KG1 (cell line): ENCODE measurements at regions not wholly inside any gene's neighbourhood (a gene's known extent, or its start where the extent isn't known, plus 50 kb on each side); places are given as distances from the start of the nearest gene placed in this dataset.

Source experiments
- DNase-seq: peaks from one replicate; lab custom pipeline; 2025; lab: John Stamatoyannopoulos, UW

- no peak for DNase-seq
These were observed 157.7 kb upstream of the NR3C1 start for GRCh38 chr5:143561219-143561618.

DNA sequence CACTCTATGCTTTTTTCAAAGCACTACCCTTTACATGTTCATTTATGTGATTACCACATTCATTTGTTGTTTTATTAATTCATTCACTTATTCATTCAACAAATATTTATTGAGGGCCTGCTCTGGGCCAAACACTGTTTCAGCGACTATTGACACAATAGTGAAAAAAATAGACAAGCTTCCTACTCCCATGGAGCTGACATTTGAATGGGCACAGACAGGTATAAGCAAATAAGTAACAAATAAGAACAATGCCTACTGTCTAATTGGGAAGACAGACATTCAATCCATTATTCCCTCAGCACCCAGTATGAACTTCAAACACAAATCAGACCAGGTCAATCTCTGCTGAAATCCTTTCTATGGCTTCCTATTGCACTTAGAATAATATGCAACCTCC lies 156.9 kb upstream of the NR3C1 start:
- DNase-seq: no peak

DNA sequence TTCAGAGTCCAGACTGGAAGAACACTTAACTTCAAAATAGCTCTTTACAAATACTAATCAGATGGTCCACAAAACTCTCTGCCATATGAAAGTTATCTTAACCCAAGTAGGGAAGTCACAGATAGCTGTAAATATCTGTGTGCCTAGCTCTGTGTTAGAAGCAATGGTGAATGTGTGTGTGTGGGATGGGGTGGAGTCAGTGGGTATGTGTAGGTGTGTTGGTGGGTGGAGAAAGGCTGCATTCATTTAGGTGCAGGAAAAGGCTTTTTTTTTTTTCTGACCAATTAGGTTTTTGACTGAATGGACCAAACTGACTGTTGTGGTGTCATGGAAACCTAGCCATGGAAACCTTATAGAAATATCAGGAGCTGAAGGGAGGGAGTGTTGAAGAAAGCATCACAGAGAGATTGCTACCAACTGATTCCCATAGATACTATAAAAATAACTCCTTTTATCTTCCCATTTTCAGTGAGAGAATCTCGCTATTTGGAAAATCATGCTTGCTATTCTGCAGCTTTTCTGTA lies 156.2 kb upstream of the NR3C1 start:
- no peak for DNase-seq

- no peak for DNase-seq
These were observed 154.6 kb upstream of the NR3C1 start for GRCh38 chr5:143558048-143558447.

DNA sequence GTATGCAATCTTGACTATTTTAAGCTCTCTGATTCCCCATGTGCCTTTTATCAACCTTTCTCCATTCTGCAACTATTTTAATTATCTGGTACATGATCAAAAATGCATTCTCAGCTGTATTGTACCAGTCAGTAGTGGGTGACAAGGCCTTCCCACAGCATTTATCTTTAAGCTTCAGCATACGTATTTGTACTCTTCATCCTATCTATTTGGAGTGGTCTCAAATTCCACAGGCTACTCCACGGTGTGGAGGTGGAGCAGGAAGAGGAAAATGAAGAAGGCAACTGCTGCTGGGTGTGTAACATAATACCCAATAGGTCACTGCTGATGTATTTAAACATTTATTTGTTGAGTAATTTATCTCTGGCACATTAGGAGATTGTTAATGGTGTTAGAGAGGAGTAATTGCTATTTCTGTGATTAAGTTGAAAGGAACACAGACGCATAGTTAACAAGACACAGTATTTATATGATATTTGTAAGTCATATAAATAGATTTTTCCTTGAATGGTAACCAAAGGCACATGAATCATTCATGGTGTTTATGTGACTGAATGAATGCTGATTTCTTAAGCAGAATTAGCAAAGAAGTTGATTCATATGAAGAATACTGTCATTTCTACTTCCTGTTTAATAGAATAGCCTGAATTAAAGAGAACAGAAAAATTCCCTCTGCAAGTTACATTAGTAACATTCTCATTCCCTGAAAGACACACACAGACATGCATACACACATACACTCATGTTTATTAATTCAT lies 153.8 kb upstream of the NR3C1 start:
- no peak for DNase-seq

- DNase-seq: no peak
These were observed 151.5 kb upstream of the NR3C1 start for GRCh38 chr5:143554918-143555477.

DNA sequence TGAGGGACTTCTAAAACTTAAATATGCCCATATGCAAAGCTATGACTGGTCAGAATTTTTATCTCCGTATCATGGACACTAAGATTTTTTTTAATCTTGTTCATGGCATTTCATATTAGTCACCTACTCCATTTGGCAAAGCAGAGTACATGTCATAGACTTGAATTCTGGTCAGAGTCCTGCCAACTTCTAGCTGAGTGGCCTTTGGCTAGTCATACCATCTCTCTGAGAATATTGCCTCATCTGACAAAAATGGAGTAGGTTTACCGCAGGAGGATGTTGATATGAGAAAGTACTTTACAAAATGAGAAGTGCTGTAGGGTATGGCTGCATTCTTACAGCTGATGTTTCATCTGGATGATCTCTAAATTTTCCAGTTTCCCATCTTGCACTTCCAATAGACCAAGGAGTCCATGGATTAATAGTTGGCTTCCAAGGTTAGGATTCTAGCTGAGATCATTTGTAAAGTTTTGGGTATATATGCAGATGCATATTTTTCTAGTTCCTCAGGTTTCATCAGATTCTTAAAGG lies 150.8 kb upstream of the NR3C1 start:
- DNase-seq: no peak

DNA sequence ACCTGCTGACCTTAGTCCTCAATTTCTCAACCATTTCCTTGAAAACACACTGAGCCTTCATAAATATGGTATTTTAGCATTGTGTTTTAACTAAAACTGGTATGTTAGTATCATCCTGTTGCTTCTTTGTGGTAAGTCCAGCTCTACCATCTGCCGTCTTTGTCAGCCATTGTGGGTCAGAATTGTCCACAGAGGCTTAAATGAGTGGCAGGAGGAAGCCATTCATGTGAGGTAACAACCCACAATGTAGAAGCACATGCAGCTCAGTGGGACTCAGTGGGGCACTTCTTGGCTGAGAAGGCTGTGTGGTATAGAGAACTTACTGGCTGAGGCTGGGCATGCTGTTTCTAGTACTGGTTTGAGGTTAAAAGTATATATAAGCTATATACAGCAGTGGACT lies 149.2 kb upstream of the NR3C1 start:
- DNase-seq: no peak

DNA sequence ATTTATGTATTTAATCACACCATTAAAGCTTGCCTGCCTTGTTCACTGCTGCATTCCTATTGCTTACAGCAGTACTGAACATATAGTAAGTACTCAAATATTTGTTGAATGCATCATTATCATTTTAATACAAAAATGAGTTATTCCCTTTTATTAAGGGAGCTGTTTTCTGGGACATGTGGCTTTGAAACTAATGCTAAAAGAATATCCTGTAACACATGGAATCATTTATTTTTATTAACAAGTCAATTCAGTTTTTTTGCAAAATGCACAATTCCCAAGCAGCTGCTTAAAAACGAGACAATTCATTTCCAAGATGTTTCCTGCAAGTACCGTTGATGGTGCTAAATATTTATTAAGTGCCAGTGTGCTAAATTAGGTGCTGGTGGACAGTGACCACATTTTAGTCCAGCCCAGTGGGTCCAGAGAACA lies 148.3 kb upstream of the NR3C1 start:
- DNase-seq: no peak

DNA sequence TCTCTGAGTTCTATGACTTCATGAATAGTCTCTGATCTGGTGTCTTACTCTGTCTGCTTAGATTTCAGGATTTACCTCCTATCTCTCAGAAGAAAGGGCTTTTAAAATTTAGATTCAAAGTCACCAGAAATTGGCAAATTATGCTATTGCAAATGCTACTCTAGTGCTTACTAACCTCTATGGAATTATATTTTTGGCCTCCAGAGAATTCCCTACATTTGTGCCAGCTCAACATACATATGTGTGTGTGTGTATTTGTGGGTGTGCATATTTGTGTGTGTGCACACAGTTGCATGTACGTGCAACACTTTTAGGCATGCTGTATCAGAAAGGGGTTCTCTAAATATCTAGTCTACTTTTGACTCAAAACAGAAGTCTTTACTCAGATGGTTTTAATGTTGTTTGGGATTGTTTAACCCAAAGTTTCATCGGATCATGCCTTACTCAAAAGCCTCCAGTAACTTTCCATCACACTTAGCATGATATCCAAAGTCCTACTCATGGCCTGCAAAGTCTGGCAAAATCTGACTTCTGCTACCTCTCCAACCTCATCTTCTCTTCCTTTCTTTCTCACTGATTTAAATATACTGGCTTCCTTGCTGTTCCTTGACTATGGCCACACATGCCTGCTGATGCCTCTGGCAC lies 147.6 kb upstream of the NR3C1 start:
- DNase-seq: no peak

- DNase-seq: no peak
These were observed 143.9 kb upstream of the NR3C1 start for GRCh38 chr5:143547342-143547741.

- no peak for DNase-seq
These were observed 142.9 kb upstream of the NR3C1 start for GRCh38 chr5:143546394-143546793.

DNA sequence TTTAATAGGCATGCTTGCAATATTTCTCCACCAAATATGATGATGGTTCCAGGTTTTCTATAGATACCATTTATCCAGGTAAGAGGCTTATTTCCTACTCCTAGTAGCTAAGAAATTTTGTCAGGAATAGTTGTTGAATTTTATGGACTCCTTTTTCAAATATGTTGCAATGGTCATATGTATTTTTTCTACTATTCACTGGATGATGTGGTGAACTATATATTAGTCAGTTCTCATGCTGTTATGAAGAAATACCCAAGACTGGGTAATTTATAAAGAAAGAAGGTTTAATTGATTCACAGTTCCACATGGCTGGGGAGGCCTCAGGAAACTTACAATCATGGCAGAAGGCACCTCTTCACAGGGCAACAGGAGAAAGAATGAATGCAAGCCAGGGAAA lies 141.1 kb upstream of the NR3C1 start:
- DNase-seq: no peak

DNA sequence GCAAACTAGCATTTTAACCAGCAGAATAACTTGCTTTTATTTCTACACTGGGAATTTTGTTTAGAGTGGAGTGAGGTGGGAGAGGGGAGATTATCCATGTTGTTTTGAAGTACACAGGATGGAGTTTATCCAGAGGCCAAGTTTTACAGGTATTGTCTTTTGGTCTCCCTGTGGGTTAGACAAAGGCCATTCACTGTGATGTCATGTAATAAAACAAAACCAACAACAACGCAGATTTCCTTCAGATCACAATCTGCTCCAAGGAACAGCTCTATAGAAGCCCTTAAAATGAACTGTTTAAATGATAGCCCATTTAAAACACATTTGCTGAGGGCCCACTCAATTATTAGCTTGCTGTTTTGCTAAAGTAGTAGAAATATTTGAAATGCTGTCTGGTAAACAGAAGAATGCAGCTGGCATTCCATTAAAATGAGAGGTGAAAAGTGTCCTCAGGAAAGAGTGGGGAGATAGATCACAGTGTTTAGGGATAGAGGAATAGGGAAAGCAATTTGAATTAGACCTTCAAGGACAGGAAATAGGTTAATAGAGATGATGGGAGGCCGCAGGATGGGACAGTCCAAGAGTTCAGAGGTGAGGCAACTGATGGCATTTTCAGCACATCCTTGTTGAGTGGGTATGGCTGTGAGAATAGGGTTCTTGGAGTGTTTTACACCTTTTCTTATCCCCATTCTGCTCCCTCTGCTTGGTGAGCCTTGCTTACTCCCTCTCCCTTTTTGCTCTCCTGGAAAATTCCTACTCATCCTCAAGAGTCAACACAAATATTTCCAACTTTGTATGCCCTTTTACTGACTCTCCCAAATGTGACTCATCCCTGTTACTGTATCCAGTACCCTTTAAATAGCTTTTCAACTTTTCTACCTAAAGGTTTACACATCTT lies 140.1 kb upstream of the NR3C1 start:
- no peak for DNase-seq

DNA sequence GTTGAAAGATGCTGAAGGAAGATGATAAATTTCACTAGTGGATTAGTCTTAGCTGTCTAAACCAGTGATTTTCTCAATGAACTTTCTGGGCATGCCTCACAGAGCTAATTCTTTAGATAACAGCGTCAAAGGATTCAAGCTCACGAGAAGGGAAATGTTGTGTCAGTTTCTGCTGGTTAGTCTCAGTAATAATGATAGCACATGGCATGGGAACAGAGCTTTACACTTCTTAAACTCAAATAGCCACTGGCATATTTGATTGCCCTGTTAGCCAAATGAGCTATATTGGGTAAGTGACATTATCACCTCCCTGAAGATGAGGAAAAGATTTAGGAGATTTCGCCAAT lies 139.3 kb upstream of the NR3C1 start:
- no peak for DNase-seq

DNA sequence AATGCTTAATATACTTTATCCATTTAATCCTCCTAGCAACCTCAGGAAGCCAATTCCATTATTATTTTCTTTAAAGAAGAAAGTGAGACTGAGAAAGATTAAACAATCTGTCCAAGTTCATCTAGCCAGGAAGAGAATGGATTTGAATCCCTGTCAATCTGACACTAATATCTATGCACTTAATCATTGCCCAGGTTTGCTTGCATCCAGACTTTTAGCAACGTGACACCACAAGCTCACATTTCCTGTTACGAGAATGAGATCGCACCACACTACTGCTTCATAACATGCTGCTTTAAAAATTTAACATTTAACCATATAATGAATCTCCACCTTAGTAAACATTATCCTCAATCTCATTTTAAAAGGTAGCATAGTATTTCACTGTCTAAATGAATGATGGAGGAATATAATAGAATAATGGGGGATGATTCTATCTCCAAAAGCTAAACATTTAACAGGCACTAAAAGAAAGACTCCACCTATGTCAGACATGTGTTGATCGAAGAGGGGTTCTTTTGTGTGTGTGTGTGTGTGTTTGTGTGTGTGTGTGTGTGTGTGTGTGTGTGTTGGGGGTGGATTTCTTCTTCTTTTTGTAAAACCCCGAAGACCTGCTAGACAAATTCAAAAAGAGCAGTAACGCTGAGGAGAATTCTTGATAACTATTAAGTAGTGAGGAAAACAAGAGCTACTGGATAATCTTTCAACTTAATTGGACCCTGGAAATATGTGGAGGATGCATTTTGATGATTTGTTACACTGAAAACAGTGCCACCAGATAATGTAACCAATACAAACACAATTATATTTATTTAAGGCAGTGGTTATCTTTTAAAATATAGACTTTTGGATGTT lies 138.7 kb upstream of the NR3C1 start:
- no peak for DNase-seq

- DNase-seq: no peak
These were observed 136.3 kb upstream of the NR3C1 start for GRCh38 chr5:143539742-143540141.

DNA sequence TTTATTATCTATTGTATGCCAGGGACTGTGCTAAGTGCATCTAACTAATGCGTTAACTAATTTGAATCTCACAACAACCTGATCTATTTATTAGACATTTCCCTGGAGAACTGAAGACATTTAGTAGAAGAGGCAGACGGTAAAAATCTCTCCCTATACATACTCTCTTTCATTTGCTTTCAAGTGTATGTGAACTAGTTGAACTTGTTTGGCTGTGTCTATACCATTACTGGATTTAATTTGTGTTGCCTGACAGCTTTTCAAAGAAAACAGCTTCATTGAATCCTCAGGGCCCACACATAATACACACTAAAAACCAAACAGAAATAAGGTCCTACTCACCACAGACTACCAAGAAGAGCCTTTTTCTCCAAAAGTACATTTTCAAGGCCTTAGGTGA lies 133.6 kb upstream of the NR3C1 start:
- no peak for DNase-seq

- DNase-seq: no peak
These were observed 132.9 kb upstream of the NR3C1 start for GRCh38 chr5:143536364-143536763.

GRCh38 chr5:143534761-143535154 lies 131.3 kb upstream of the NR3C1 start:
- no peak for DNase-seq
